Tibial nerve (tissue), 4 donors: ENCODE measurements at regions not wholly inside any gene's neighbourhood (a gene's known extent, or its start where the extent isn't known, plus 50 kb on each side); places are given as distances from the start of the nearest gene placed in this dataset.

Experiments used
- EP300 ChIP-seq, 2 donors: sonication (generic); formaldehyde crosslinking; IDR thresholded peaks; one replicate each; pipeline ENCODE4 v1.6.1; 2017; ENCODE audit warnings: antibody characterized with exemption in 2 of 2, mild to moderate bottlenecking in 1 of 2
- TF ChIP-seq, protein P1 (sequence below), 5 experiments: fragments of 200-600 bp in 3 of 5; fragments of 450-650 bp in 2 of 5; sonication (generic) in 3 of 5; IDR thresholded peaks; one replicate each; pipeline ENCODE4 v1.5.1; 2016 to 2019; ENCODE audit warnings: antibody characterized with exemption in 5 of 5, mild to moderate bottlenecking in 3 of 5, moderate library complexity in 2 of 5

DNA sequence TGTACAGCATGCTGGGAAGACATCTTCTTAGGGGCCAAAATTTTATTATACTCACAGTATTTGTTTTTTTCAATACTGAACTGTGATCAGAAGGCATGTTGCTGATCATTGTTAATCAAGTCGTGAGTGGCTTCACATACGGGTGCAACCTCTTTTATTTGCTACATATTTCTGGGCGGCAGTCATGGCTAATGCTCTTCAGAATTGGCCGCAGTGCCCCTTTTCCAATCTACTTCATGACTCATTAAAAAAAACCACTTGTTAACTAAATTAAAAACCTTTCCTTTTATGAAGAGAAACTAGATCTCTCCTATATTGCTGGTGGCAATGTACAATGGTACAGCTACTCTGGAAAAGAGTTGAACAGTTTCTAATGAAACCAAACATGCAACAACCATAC, 101.5 kb upstream of the C1GALT1C1 start:
- no peak for TF ChIP-seq EP300 (IDR thresholded peaks at IDR 0.05)
- TF ChIP-seq, protein P1, sequence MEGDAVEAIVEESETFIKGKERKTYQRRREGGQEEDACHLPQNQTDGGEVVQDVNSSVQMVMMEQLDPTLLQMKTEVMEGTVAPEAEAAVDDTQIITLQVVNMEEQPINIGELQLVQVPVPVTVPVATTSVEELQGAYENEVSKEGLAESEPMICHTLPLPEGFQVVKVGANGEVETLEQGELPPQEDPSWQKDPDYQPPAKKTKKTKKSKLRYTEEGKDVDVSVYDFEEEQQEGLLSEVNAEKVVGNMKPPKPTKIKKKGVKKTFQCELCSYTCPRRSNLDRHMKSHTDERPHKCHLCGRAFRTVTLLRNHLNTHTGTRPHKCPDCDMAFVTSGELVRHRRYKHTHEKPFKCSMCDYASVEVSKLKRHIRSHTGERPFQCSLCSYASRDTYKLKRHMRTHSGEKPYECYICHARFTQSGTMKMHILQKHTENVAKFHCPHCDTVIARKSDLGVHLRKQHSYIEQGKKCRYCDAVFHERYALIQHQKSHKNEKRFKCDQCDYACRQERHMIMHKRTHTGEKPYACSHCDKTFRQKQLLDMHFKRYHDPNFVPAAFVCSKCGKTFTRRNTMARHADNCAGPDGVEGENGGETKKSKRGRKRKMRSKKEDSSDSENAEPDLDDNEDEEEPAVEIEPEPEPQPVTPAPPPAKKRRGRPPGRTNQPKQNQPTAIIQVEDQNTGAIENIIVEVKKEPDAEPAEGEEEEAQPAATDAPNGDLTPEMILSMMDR (IDR thresholded peaks at IDR 0.05): no peak
